OCI-LY3 (cell line): ENCODE measurements at regions not wholly inside any gene's neighbourhood (a gene's known extent, or its start where the extent isn't known, plus 50 kb on each side); places are given as distances from the start of the nearest gene placed in this dataset.
"Not testable (repeated sequence)": the region's sequence is repeated elsewhere in the genome, so short reads cannot be mapped to it uniquely, and the experiment has no call there.

Experiments
- EZH2phosphoT487 ChIP-seq: fragments of 200-600 bp; shearing (Covaris generic); IDR thresholded peaks from 2 replicates; pipeline ENCODE4 v1.6.1; 2018; ENCODE audit warnings: antibody characterized with exemption, mixed run types, low read depth
- TF ChIP-seq, protein P1 (sequence below): fragments of 200-600, 300-600 bp; sonication (generic); IDR thresholded peaks from 2 replicates; pipeline ENCODE4 v1.5.1; 2014; ENCODE audit warnings: antibody characterized with exemption, low read length, low read depth

DNA sequence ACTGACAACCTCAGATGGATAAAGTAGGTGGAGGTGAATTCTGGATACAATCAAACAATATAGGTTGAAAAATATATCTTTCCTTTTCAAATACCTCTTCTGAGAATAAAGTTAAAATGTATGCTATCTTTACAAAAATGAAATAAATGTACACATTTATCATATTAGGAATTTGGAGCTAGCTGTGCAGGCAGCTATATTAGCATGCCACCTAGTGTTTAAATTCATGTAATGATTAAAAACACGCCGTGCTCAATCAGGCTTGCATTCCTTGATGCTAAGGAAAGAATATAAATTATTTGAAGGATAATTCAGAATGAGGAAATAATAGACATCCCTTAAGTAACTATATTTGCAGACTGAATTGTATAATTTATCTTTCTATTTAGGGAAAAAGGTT, 460.7 kb upstream of the USP9Y start:
- TF ChIP-seq, protein P1, sequence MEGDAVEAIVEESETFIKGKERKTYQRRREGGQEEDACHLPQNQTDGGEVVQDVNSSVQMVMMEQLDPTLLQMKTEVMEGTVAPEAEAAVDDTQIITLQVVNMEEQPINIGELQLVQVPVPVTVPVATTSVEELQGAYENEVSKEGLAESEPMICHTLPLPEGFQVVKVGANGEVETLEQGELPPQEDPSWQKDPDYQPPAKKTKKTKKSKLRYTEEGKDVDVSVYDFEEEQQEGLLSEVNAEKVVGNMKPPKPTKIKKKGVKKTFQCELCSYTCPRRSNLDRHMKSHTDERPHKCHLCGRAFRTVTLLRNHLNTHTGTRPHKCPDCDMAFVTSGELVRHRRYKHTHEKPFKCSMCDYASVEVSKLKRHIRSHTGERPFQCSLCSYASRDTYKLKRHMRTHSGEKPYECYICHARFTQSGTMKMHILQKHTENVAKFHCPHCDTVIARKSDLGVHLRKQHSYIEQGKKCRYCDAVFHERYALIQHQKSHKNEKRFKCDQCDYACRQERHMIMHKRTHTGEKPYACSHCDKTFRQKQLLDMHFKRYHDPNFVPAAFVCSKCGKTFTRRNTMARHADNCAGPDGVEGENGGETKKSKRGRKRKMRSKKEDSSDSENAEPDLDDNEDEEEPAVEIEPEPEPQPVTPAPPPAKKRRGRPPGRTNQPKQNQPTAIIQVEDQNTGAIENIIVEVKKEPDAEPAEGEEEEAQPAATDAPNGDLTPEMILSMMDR: peak; percentile 38
- not testable (repeated sequence) for TF ChIP-seq EZH2phosphoT487
